HEK293T (cell line): ENCODE measurements at regions not wholly inside any gene's neighbourhood (a gene's known extent, or its start where the extent isn't known, plus 50 kb on each side); places are given as distances from the start of the nearest gene placed in this dataset.

ENCODE experiments used
- CTCF ChIA-PET: fragments of 350-600 bp; formaldehyde crosslinking; extraction: SDS; loops from one replicate; lab custom pipeline; 2021; ENCODE audit warnings: antibody characterized with exemption, inconsistent platforms; lab: Yijun Ruan, JAX
- POLR2A ChIA-PET: fragments of 350-600 bp; formaldehyde crosslinking; extraction: SDS; loops from one replicate; lab custom pipeline; 2020; ENCODE audit warnings: antibody characterized with exemption, inconsistent platforms; lab: Yijun Ruan, JAX
- DNase-seq: peaks from one replicate; pipeline ENCODE4 v3.0.0; 2012; ENCODE audit warnings: mixed read lengths; ENCODE audit errors: extremely low spot score
- ARNT ChIP-seq: fragments of 450-650 bp; IDR thresholded peaks from 2 replicates; pipeline ENCODE4 v1.6.1; 2017; ENCODE audit warnings: mild to moderate bottlenecking
- BHLHE40 ChIP-seq: fragments of 450-650 bp; IDR thresholded peaks from 2 replicates; pipeline ENCODE4 v1.6.1; 2016; ENCODE audit warnings: mild to moderate bottlenecking, moderate library complexity, borderline replicate concordance
- CTBP1 ChIP-seq: fragments of 450-650 bp; IDR thresholded peaks from 2 replicates; pipeline ENCODE4 v1.6.1; 2016; ENCODE audit warnings: borderline replicate concordance
- ELF4 ChIP-seq: fragments of 450-650 bp; IDR thresholded peaks from 2 replicates; pipeline ENCODE4 v1.6.1; 2017; ENCODE audit warnings: antibody characterized with exemption
- FOXA1 ChIP-seq: fragments of 450-650 bp; IDR thresholded peaks from 2 replicates; pipeline ENCODE4 v1.6.1; 2016; ENCODE audit warnings: mild to moderate bottlenecking
- FOXK2 ChIP-seq: fragments of 450-650 bp; IDR thresholded peaks from 2 replicates; pipeline ENCODE4 v1.6.1; 2016; ENCODE audit warnings: mild to moderate bottlenecking
- FOXM1 ChIP-seq: fragments of 450-650 bp; IDR thresholded peaks from 2 replicates; pipeline ENCODE4 v1.6.1; 2017; ENCODE audit warnings: mild to moderate bottlenecking, borderline replicate concordance
- HDGF ChIP-seq: fragments of 450-650 bp; IDR thresholded peaks from 2 replicates; pipeline ENCODE4 v1.6.1; 2017; ENCODE audit warnings: antibody characterized with exemption, borderline replicate concordance
- L3MBTL2 ChIP-seq: fragments of 450-650 bp; conservative IDR thresholded peaks from 2 replicates; pipeline ENCODE4 v1.6.1; 2016; ENCODE audit warnings: mild to moderate bottlenecking
- LEF1 ChIP-seq: fragments of 450-650 bp; IDR thresholded peaks from 2 replicates; pipeline ENCODE4 v1.6.1; 2017; ENCODE audit warnings: mild to moderate bottlenecking, borderline replicate concordance
- NFRKB ChIP-seq: fragments of 450-650 bp; IDR thresholded peaks from 2 replicates; pipeline ENCODE4 v1.6.1; 2016; ENCODE audit warnings: mild to moderate bottlenecking, moderate library complexity
- SP1 ChIP-seq: fragments of 450-650 bp; IDR thresholded peaks from 2 replicates; pipeline ENCODE4 v1.6.1; 2017
- SUZ12 ChIP-seq: fragments of 450-650 bp; IDR thresholded peaks from 2 replicates; pipeline ENCODE4 v1.6.1; 2016; ENCODE audit warnings: mild to moderate bottlenecking
- TARDBP ChIP-seq: fragments of 450-650 bp; IDR thresholded peaks from 2 replicates; pipeline ENCODE4 v1.6.1; 2016
- ZNF384 ChIP-seq: fragments of 450-650 bp; IDR thresholded peaks from 2 replicates; pipeline ENCODE4 v1.6.1; 2016
- TF ChIP-seq, protein P1 (sequence below): fragments of 450-650 bp; IDR thresholded peaks from 2 replicates; pipeline ENCODE4 v1.6.1; 2016

DNA sequence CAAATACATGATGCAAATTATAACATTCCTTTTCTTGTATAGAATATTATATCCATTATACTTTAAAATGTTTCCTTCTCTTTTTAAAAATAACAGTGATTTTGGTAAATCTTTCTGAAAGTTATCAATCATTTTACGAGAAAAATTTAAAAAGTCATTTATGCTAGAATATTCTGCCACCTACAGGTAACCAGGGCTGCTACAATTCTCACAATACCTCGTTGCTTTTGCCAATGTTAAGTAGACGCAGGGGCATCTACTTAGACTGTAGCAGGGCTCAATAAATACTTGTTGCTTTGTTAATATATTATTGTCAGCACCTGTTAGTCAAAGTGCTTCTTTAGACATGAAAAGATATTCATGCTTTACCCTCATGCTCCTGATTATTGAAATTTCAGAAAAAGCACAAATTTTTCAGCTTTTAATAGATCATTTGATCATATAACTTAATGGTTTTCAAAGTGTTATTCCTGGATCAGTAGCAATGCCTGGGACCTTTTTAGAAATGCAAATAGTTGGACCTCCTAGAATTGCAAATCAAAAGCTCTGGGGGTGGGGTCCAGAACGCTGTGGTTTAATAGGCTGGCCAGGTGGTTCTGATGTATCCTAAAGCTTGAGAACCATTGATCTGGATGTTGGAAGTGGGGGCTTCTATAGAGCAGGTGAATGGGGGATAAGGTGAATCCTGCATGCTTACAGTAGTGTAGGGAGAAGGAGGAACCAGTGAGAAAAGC is 223.6 kb upstream of the PDZRN3 start:
- peak; percentile 25 for DNase-seq
- TF ChIP-seq SP1 (no peak), ELF4 (no peak)
- ChIA-PET CTCF (interaction anchor here (0.5 to 1.6 kb wide), 5 partner anchors 14 to 538 kb away, joined by 3 to 4 read pairs (median 3); no protein-coding TSS in a partner anchor), POLR2A (no interaction called here)

GRCh38 chr3:73846951-73847350 is 222.2 kb upstream of the PDZRN3 start:
- DNase-seq = no peak
- ChIA-PET POLR2A (no interaction called here), CTCF (interaction anchor here (0.7 kb wide), 1 partner anchor 218 kb away, joined by 3 read pairs; no protein-coding TSS in a partner anchor)
- TF ChIP-seq NFRKB (no peak), SUZ12 (no peak), BHLHE40 (no peak), HDGF (no peak), ZNF384 (no peak), FOXM1 (no peak), FOXA1 (no peak), LEF1 (no peak), CTBP1 (no peak), ARNT (no peak), SP1 (no peak)
- TF ChIP-seq, protein P1, sequence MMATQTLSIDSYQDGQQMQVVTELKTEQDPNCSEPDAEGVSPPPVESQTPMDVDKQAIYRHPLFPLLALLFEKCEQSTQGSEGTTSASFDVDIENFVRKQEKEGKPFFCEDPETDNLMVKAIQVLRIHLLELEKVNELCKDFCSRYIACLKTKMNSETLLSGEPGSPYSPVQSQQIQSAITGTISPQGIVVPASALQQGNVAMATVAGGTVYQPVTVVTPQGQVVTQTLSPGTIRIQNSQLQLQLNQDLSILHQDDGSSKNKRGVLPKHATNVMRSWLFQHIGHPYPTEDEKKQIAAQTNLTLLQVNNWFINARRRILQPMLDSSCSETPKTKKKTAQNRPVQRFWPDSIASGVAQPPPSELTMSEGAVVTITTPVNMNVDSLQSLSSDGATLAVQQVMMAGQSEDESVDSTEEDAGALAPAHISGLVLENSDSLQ = no peak

DNA sequence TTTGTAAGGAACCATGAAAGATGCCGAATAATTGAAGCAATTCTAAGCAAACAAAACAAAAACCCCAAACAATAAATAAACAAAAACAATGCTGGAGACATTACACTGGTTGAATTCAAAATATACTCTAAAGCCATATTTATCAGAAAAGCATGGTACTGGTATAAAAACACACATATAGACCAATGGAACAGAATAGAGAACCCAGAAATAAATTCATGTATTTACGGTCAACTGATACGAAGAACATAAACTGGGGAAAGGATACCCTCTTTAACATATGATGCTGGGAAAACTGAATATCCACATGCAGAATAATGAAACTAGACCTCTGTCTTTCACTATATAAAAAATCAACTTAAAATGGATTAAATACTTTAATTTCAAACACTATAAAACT is 214.3 kb upstream of the PDZRN3 start:
- CTCF ChIA-PET = no interaction called here
- POLR2A ChIA-PET = no interaction called here
- TF ChIP-seq ELF4 (no peak), TARDBP (no peak), ARNT (no peak), CTBP1 (no peak), HDGF (no peak), ZNF384 (no peak), SP1 (no peak), L3MBTL2 (no peak), BHLHE40 (no peak), SUZ12 (no peak), FOXM1 (no peak), FOXK2 (no peak), FOXA1 (no peak), LEF1 (no peak), NFRKB (no peak)
- TF ChIP-seq, protein P1 = no peak
- no peak for DNase-seq

DNA sequence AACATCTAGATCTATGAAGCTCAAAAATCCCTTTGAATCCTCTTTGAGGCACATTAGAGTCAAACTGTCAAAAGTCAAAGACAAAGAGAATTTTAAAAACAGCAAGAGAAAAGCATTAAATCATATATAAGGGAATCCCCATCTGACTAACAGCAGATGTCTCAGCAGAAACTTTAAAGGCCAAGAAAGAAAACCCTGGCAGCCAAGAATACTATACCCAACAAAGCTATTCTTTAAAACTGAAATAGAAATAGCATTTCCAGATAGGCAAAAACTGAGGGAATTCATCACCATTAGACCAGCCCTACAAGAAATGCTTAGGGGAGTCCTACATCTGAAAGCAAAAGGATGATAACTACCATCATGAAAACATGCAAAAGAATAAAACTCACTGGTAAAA is 211.2 kb upstream of the PDZRN3 start:
- ChIA-PET CTCF (no interaction called here), POLR2A (no interaction called here)
- no peak for DNase-seq
- TF ChIP-seq BHLHE40 = no peak
- TF ChIP-seq FOXM1 = no peak
- TF ChIP-seq HDGF = no peak
- TF ChIP-seq CTBP1 = no peak
- TF ChIP-seq SUZ12 = no peak
- no peak for TF ChIP-seq L3MBTL2
- no peak for TF ChIP-seq ELF4
- no peak for TF ChIP-seq SP1
- no peak for TF ChIP-seq ARNT
- TF ChIP-seq TARDBP = no peak
- TF ChIP-seq LEF1 = no peak
- no peak for TF ChIP-seq FOXK2
- TF ChIP-seq NFRKB = no peak
- TF ChIP-seq, protein P1 = no peak
- TF ChIP-seq ZNF384 = no peak
- TF ChIP-seq FOXA1 = no peak

DNA sequence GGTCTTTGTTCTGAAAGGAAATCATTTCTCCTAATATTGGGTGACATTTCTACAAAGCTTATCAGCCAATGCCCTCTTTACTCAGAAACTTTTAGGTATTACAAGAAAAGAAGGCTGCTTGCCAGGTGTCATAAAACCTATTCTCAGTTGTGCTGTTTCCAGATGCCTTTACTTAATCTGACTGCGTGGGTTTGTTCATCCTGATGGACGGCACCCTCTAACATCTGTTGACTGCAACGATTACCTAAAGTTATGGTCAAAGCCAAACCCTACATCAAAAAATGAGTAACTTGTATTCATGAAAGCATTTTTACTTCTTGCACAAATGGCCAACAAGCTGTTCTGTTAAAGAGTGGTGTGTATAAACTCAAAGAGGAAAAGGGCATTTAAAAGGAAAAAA is 207.7 kb upstream of the PDZRN3 start:
- POLR2A ChIA-PET = no interaction called here
- TF ChIP-seq ZNF384 = no peak
- TF ChIP-seq, protein P1 = no peak
- TF ChIP-seq FOXA1 = no peak
- CTCF ChIA-PET = no interaction called here
- DNase-seq = no peak

DNA sequence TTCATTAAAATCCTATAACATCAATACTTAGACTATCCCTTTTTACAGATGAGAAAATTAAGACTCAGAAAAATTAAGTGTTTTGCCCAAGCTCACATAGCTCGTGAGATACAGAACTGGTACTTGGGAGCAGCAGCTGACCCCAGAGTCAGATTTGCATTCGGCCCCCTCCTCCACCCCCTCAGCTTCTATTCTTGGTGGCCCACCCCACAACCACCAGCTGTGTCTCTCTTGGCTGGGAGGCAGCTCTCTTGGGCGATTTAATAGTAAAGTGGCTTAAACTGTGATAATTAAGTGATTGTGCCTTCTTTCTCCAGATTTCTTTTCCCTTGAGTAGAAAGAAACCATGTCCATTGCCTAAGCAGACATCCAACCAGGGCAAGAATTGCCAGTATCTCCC is 203.6 kb upstream of the PDZRN3 start:
- ChIA-PET CTCF (no interaction called here), POLR2A (no interaction called here)
- DNase-seq = no peak
- TF ChIP-seq FOXM1 = no peak
- no peak for TF ChIP-seq ARNT
- TF ChIP-seq FOXK2 = no peak
- no peak for TF ChIP-seq LEF1
- no peak for TF ChIP-seq ZNF384
- no peak for TF ChIP-seq L3MBTL2
- TF ChIP-seq BHLHE40 = no peak
- no peak for TF ChIP-seq ELF4
- TF ChIP-seq, protein P1 = no peak
- no peak for TF ChIP-seq TARDBP
